SU-DHL-6 (cell line): ENCODE measurements at regions not wholly inside any gene's neighbourhood (a gene's known extent, or its start where the extent isn't known, plus 50 kb on each side); places are given as distances from the start of the nearest gene placed in this dataset.

Experiments
- H2AFZ ChIP-seq: fragments of 200-600 bp; sonication (generic); 2 replicates; pipeline ENCODE4 v1.6.1; 2014; ENCODE audit warnings: low read depth, mild to moderate bottlenecking, moderate library complexity, mixed read lengths, antibody characterized with exemption, low read length; ENCODE audit not compliant: severe bottlenecking
- H3F3A ChIP-seq: fragments of 200-600 bp; shearing (Covaris generic); 2 replicates; pipeline ENCODE4 v1.6.0; 2016; ENCODE audit warnings: antibody characterized with exemption, mild to moderate bottlenecking; ENCODE audit not compliant: insufficient read depth
- H3K27ac ChIP-seq: fragments of 200-600 bp; sonication (generic); 2 replicates; pipeline ENCODE4 v1.5.1; 2016; ENCODE audit warnings: low read depth, mild to moderate bottlenecking, low read length, moderate library complexity, mixed read lengths
- H3K27me3 ChIP-seq: fragments of 200-600 bp; sonication (generic), shearing (Covaris generic); 2 replicates; pipeline ENCODE4 v1.6.0; 2014; ENCODE audit warnings: mild to moderate bottlenecking, low read length
- H3K36me3 ChIP-seq: fragments of 200-600 bp; sonication (generic); 2 replicates; pipeline ENCODE4 v1.6.1; 2014; ENCODE audit warnings: mild to moderate bottlenecking, low read length, mixed read lengths
- H3K4me2 ChIP-seq: fragments of 300-600, 200-600 bp; shearing (Covaris generic), sonication (generic); 2 replicates; pipeline ENCODE4 v1.6.0; 2014; ENCODE audit warnings: low read length, low read depth, mild to moderate bottlenecking; ENCODE audit not compliant: poor library complexity, severe bottlenecking
- H3K4me3 ChIP-seq: fragments of 200-600 bp; sonication (generic); 2 replicates; pipeline ENCODE4 v1.5.1; 2014; ENCODE audit warnings: antibody characterized with exemption, low read length, mild to moderate bottlenecking, mixed read lengths; ENCODE audit not compliant: insufficient read depth, poor library complexity, severe bottlenecking
- H3K79me2 ChIP-seq: fragments of 200-600 bp; sonication (generic); 2 replicates; pipeline ENCODE4 v1.6.1; 2014; ENCODE audit warnings: mild to moderate bottlenecking, low read length, moderate library complexity; ENCODE audit not compliant: insufficient read depth
- H3K9ac ChIP-seq: fragments of 200-600 bp; sonication (generic); 2 replicates; pipeline ENCODE4 v1.7.0; 2014; ENCODE audit warnings: mild to moderate bottlenecking, low read length
- H3K9me2 ChIP-seq: fragments of 200-600 bp; sonication (generic); replicated peaks from 2 replicates; pipeline ENCODE4 v1.6.1; 2014; ENCODE audit warnings: low read length; ENCODE audit not compliant: insufficient read depth
- H3K9me3 ChIP-seq: fragments of 200-600 bp; sonication (generic); 2 replicates; pipeline ENCODE4 v1.6.1; 2014; ENCODE audit warnings: low read length, mixed read lengths; ENCODE audit not compliant: insufficient read depth
- H4K20me1 ChIP-seq: fragments of 200-600 bp; sonication (generic); 2 replicates; pipeline ENCODE4 v1.6.1; 2014; ENCODE audit warnings: low read depth, mild to moderate bottlenecking, antibody characterized with exemption, low read length, moderate library complexity, mixed read lengths
- CTCF ChIP-seq: fragments of 200-600 bp; sonication (generic); IDR thresholded peaks from one replicate; pipeline ENCODE4 v1.5.1; 2017; ENCODE audit warnings: antibody characterized with exemption, mild to moderate bottlenecking, low read length, moderate library complexity; ENCODE audit not compliant: insufficient read depth, poor library complexity, severe bottlenecking
- EZH2phosphoT487 ChIP-seq: fragments of 200-600 bp; sonication (generic), shearing (Covaris generic); conservative IDR thresholded peaks from 2 replicates; pipeline ENCODE4 v1.6.1; 2018; ENCODE audit warnings: mild to moderate bottlenecking, antibody characterized with exemption, low read length, moderate library complexity, mixed read lengths

- Histone ChIP-seq H3K9me2 (no peaks in the 10 kb centered on the region), H3K36me3 (no peaks in the 10 kb centered on the region), H3K4me2 (no peak overlapping the region), H3K27me3 (no peaks in the 10 kb centered on the region), H3K9me3 (no peaks in the 10 kb centered on the region), H2AFZ (no peak overlapping the region), H3K4me3 (no peak overlapping the region), H4K20me1 (no peaks in the 10 kb centered on the region), H3K79me2 (no peaks in the 10 kb centered on the region), H3K9ac (no peak overlapping the region), H3K27ac (no peak overlapping the region), H3F3A (no peaks in the 10 kb centered on the region)
- no peak for TF ChIP-seq CTCF
- no peak for TF ChIP-seq EZH2phosphoT487
Measured at GRCh38 chrX:13418126-13419097, 98.6 kb upstream of the ATXN3L start.

- no peaks in the 10 kb centered on the region for H3K9me2 ChIP-seq
- no peaks in the 10 kb centered on the region for H3K36me3 ChIP-seq
- no peaks in the 10 kb centered on the region for H3F3A ChIP-seq
- no peaks in the 10 kb centered on the region for H3K9me3 ChIP-seq
- H3K9ac ChIP-seq = no peak overlapping the region
- H3K27ac ChIP-seq = no peak overlapping the region
- no peak overlapping the region for H2AFZ ChIP-seq
- no peak for TF ChIP-seq CTCF
- TF ChIP-seq EZH2phosphoT487 = no peak
- H3K4me2 ChIP-seq = no peak overlapping the region
- H3K4me3 ChIP-seq = no peak overlapping the region
- H4K20me1 ChIP-seq = no peaks in the 10 kb centered on the region
- no peaks in the 10 kb centered on the region for H3K27me3 ChIP-seq
- H3K79me2 ChIP-seq = no peaks in the 10 kb centered on the region
Measured at GRCh38 chrX:13415509-13415908, 95.7 kb upstream of the ATXN3L start.

- Histone ChIP-seq H2AFZ (no peak overlapping the region), H3K9me3 (no peaks in the 10 kb centered on the region), H3K36me3 (no peaks in the 10 kb centered on the region), H4K20me1 (no peaks in the 10 kb centered on the region), H3K79me2 (no peaks in the 10 kb centered on the region), H3K4me3 (no peak overlapping the region), H3K9ac (no peak overlapping the region), H3K27ac (no peak overlapping the region), H3K27me3 (no peaks in the 10 kb centered on the region), H3K4me2 (no peak overlapping the region), H3K9me2 (no peaks in the 10 kb centered on the region), H3F3A (no peaks in the 10 kb centered on the region)
- TF ChIP-seq EZH2phosphoT487 = no peak
- TF ChIP-seq CTCF = no peak
Measured at GRCh38 chrX:13414006-13414647, 94.3 kb upstream of the ATXN3L start.
